Globus pallidus (tissue), 1 donor: ENCODE measurements at regions not wholly inside any gene's neighbourhood (a gene's known extent, or its start where the extent isn't known, plus 50 kb on each side); places are given as distances from the start of the nearest gene placed in this dataset.
"Not testable (repeated sequence)": the region's sequence is repeated elsewhere in the genome, so short reads cannot be mapped to it uniquely, and the experiment has no call there.

Experiments
- DNase-seq: peaks from one replicate; pipeline ENCODE4 v3.0.0-alpha.2; 2015; ENCODE audit warnings: low spot score

DNA sequence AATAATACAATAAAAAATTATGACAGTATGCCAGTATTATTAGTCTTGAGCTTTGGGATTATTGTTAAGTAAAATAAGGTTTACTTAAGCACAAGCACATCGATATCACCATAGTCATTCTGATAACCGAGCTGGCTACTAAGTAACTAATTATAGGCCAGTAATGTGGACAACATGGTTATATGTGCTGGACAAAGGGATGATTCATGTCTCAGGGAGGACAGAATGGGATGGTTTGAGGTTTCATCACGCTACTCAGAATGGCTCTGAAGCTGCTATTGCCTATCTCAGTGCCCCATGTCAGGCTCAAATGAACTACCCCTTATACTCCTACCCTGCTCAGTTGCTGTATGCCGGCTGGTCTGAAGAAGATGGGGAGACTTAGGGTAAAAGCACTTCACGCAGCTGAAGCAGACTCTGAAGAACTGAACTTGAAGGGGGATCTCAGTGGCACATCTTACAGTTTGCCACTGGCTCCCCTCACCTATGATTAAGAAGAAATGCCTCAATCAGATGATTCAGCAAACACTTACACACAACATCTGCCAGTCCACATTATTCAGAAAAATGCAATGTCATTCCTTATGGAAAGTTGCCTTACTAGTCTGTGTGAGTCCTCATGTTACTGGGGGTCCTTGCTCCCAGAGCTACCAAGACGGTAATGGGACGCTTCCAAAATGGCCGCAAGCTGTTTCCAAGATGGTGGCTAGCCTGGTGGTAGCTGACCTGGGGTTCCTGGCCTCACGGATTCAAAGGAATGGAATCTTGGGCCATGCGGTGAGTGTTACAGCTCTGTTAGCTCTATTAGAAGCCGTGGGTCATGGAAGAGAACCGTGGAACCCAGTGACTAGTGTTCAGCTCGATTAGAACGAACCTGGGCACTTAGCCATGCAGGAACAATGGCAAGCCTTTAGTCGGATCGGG lies 1098.6 kb downstream of the TAF11L14 start:
- DNase-seq: no peak

DNA sequence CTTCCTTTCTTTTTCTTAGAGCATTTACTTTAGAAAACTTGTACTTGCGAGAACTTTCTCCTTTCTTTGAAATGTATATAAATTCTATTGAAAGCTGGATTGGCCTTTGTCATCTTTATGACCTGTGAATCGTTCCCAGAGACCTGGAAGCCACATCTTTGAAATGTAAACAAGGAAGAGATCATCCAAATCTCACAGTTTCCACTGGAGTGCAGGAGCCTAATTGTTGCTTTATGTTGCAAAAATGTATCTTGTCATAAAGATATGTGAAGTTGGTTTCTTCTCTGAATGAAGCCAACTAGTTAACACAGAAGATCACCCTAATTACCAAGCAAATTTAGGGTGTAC lies 1101.8 kb downstream of the TAF11L14 start:
- DNase-seq: no peak

DNA sequence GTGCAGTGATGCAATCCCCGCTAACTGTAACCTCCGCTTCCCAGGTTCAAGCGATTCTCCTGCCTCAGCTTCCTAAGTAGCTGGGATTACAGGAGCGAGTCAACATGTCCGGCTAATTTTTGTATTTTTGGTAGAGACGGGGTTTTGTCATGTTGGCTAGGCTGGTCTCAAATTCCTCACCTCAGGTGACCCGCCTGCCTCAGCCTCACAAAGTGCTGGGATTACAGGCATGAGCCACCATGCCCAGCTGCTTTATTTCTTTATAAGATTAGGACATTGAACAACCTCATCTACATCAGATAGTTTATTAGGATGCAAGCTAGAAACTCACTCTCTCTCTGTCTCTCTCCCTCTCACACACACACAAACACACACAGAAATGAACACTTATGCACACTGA lies 1102.5 kb downstream of the TAF11L14 start:
- DNase-seq: not testable (repeated sequence)

DNA sequence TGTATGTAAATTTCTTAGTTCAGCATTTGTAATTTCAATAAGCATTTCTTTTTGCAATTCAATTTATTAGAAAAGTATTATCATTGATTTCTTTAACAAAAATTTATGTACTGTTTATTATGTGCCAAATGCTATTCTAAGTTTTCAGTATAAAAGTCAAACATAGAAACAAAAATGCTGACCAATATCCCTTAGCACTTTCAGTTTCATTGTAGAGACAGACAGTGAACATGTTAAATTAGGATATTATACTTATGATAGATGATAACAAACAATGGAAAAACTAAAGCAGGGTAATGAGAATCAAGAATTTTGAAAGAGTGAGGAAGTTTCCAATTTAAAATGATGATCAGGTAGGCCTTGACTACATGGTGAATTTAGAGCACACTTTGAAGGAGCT lies 1106.0 kb downstream of the TAF11L14 start:
- DNase-seq: no peak

DNA sequence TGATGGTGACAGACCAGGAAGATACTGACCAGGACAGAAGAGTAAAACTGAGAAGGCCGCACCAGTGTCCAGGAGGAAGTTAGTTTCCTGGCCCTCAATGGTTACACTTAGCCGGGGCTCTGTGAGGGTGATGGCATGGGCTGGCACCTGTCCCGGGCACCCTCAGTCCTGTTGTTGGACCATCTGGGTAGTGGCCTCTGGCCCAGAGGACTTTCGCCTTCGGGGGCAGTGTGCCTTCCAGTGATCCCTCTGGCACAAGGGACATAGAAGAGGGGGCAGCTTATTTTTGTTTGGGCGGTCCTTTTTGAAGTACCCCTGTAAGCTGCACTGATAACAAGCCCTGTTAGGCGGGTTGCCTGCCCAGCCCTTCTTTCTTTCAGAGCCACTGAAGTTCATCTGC lies 1108.6 kb downstream of the TAF11L14 start:
- no peak for DNase-seq

DNA sequence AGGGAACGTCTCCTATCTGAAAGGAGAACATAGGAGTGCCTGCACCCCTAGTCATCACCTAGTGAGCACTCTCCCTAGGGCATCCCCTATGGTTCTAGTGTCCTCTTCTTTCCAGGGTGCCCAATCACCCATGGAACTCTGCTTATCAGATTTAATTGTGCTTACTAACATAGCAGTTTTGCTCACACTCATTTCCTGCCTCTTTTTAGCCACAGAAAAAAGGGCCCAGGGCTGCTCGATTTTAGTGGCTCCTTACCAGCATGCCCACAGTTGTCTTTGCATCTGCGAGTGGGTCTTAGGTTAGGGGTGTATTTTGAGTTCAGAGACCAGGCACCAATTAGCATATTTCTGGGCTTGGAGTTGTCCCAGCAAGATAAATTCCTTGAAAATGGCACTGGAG lies 1110.2 kb downstream of the TAF11L14 start:
- DNase-seq: no peak

DNA sequence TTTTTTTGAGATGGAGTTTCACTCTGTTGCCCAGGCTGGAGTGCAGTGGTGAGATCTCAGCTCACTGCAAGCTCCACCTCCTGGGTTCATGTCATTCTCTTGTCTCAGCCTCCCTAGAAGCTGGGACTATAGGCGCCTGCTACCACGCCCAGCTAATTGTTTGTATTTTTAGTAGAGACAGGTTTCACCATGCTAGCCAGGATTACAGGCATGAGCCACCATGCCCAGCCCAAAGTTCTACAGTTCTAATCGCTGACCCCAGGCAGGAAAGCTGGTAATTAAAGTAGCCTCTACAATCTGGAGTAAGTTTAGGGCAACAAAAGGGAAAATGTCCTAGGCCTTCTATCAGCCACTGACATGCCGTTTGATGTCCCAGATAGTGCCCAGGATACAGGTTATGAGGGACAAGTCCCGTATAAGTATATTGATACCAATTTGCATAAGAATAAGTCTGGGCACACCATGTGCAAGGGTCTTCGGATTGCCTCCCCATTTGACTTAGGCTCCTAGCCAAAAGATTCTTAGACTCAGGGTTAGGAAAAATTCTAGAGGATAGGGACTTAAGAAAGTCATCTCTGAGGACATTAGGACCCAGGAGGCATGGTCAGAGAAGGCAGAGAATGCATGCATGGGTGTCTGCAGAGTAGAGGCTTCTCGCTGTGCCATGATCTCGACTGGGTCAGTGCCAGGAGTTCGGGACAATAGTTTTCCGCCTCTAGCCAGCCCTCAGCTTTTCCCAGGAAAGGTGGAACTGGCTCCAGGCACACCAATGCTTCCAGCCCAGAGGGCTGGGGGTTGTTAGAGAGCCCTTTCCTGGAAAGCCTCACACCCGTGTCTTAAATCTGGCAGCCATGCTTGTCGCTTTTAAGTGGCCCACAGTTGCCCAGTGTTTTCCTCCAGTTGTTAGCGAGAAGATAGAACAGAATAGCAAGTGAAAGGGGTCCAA lies 1111.1 kb downstream of the TAF11L14 start:
- DNase-seq: no peak

DNA sequence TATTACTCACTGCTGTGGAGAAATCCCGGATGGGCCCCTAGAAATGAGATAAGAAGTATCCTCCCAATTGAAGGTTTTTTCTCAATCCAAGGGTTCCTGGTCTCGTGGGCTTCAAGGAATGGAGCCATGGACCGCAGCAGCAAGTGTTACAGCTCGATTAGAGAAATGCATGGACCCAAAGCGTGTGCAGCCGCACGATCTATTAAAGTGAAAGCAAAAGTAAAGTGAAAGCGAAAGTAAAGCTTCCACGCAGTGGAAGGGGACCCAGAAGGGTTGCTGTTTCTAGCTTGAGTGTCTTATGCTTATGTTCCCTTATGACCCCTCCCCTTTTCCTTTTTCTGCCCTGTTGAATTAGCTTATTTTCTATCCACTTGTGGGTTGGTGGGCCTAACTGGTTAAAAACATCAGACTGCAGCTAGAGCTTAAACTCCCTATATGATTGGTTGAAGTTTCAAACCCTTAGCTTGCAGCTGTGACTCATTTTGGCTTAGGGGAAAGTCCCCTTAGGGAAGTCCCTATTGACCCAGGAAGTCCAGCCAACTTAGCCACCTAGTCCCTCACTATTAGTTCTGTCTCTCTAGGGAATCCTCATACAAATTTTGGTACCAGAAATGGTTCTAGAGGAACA lies 1111.8 kb downstream of the TAF11L14 start:
- DNase-seq: no peak

DNA sequence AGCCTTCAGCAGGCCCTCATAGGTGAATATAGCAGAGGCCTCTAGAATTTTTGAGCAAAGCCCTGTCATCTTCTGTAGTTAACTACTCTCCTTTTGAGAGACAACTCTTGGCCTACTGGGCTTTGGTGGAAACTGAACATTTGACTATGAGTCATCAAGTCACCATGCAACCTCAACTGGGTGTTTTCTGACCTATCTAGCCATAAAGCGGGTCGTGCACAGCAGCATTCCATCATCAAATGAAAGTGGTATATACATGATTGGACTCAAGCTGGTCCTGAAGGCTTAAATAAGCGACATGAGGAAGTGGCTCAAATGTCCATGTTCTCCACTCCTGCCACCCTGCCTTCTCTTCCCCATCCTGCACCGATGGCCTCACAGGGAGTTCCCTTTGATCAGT lies 1115.5 kb downstream of the TAF11L14 start:
- no peak for DNase-seq

DNA sequence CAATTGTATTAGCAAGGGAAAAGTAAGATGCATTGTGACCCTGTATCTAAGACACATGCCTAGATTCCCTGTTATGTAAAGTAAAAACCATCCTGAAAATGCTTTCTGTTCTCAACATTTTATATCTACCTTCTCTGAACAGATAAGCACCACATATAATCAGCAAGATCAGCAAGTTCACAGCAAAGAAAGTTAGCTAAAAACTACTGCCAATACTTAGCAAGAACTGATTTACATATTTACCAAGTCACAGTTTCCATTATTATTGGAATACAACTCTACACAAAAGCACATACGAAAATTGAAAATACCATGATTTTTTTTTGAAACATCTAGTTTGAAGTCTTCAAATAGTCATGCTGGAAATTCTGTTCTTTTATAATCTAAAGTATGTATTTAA lies 1118.1 kb downstream of the TAF11L14 start:
- no peak for DNase-seq

DNA sequence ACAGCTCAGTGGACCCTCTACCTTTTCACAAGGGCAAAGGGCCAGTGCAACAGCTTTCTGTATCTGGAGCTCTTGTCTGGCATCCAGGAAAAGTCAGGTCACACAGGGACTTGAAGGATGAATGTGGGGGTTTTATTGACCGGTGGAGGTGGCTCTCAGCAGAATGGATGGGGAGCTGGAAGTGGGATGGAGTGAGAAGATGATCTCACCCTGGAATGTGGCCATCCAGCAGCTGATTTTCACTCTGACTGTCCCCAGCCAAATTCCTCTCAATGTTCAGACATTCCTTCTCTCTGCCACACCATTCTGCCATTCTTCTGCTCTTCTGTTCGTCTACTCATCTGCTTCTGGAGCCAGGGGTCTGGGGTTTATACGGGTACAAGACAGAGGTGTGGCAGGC lies 1119.9 kb downstream of the TAF11L14 start:
- DNase-seq: no peak

DNA sequence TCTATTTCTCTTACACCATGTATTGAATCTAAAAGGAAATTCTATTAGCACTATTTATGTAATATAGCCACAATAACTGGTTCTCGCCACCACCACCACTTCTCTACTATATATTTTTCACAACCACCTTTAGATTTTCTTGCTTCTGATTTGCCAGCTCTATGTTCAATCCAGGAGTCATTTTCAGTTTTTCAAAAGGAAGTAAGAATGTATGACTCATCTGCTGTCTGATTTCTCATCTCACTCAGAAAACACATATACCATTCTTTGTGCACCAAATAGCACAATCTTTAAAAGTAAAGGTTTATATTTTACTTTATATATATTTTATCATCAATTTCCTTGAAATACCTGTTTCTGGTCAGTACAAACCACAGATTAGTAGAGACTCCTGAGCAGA lies 1127.5 kb downstream of the TAF11L14 start:
- no peak for DNase-seq

DNA sequence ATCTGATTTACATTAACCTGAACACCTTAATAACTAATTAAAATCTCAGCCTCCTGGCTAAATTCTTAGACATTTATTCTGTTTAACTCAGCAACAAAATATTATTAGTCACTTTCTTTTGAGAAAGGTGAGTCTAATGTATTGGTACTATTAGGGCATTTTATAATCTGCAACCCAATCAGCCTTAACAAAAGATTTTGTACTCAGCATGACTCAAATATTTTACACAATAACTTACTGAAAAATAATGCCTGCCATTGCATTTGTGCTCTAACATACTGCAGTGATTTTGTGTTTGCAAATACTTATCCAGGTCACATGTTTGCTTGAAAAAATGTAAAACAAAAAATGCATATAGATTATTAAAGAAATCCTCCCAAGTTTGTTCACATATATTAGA lies 1129.9 kb downstream of the TAF11L14 start:
- no peak for DNase-seq

DNA sequence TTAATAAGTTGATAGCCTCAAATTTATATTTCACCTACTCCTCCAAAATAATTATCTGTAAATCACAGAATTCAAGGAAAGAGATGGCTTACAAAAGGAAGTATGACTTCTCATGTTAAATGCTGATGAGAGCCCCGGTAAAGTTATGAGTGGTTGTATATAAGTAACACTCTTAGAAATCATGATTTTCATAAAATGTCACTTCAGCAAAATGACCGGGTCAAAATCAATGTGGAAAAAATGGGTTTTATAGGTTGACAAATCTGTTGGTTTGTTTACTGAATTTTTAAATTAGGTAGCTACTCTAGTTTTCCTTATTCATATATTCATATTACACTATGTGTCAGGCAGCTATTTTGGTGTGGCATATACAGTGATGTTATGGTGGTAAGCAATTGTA lies 1131.0 kb downstream of the TAF11L14 start:
- DNase-seq: no peak

DNA sequence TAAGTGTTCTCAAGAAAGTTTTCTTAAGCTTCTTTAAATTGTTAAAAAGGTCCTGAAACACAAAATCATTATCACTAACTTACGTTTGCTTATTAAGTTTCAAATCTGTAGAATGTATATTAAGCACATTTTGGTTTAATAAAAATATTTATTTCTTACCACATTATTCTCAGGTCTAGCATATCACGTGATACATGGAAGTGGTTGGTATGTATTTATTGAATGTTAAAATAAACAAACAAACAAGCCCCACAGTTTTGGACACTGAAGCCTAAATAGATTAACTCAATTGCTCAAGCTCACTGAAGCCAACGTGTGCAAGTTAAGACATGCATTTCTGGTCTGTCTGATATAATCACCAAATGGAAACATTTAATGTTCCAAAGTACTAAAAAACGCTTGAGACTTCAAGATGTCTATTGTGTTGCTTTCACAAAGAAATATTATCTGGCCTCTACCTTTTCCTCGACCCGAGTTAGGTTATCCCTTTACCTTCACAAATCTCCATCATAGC lies 1136.9 kb downstream of the TAF11L14 start:
- DNase-seq: no peak

DNA sequence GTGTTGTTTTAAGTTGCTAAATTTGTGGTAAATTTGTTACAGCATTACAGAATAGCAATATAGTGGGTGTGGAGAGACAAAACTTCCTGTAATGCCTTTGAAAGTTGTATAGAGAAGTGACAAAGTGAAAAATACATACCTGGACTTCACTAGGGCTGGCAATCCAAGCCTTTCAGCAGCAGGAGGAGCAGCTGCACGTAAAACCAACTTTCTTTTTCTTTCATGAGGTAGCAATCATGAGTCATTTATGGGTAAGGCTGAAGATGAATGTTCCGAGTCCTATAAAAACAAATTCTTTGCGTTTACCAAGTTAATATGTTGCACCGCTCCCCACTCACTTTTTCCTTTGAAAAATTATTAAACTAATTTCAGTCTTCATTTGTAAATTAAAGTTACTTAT lies 1138.2 kb downstream of the TAF11L14 start:
- no peak for DNase-seq

DNA sequence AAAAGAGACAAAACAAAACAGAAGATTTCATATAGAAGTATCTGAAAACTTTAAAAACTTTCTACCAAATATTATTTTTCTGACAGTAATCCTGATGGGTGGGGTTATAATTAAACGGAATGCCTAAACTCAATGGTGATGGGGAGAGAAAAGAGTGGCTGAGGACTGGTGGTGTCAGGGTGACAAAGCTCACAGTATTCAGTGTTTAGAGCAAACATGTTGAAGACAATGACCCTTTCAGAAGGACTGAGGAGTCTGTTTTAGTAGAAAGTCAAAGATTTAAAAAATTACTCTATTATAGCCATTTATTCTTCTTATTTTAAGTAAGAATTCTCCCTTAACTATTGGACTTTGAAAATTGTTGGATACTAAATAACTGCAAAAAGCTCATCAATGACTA lies 1144.0 kb downstream of the TAF11L14 start:
- DNase-seq: peak; percentile 76

DNA sequence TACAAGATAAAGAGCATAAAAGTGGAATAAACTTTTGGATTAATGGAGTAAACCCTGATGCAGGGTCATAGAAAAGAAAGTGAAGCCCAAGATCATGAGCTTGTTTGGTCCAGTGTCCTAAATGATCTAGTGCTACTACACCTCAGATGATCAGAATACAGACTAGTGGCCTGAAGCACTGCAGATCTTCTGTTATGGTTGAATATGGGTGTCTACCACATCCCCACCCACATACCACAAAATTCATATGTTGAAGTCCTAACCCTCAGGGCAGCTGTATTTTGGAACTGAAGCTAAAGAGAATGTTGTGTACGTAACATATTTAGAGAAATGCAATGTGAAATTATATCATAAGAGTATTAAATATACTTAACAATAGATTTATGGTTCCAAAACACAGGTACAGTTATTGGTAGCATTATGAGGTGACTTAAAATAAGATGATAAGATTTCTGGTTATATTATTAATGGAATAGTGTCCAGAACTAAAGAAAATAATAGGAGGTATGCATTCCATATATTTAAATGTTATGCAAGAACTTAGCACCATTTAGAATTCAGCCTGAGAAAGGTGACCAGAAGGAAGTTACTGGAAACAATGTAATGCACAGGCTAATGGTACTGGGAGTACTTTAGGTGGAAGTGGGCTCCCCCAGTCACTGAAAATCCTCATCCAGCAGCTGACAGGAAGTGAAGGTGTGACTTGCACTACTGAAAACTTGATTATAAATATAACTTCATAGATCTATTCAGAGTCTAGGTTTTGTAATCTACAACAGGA lies 1155.1 kb downstream of the TAF11L14 start:
- DNase-seq: no peak

DNA sequence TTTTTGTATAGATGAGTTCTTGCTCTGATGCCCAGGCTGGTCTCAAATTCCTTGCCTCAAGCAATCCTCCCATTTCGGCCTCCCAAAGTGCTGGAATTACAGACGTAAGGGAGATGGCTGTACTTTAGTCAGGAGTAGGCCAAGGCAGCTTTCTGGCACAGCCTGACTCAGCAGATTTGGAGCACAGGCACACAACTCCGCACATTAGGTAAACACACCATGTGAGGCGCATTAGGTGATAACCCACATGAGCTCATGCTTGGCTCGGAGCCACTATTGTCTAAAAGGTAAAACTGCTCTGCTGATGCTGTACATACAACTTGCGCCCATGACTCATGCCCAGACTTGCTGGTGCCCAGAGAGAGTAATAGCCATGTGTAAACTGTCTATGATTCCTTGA lies 1157.9 kb downstream of the TAF11L14 start:
- DNase-seq: no peak

DNA sequence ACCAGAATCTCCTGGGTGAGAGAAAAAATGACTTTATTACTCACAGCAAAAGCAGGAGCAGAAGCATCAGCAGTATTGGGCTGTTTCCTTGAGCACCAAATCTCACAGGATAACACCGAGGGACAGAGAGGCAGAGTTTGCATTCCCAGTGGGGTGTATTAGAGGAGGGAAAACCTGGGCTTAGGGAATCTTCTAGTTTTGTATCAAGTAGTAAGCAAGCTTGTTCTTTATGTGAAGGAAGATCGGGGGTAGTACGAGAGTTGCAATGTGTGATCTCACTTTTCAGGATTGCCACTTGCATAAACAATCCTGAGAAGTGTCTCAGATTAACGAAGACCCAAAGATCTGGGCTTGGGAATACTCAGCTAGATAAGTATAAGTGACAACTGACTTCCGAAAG lies 1163.0 kb downstream of the TAF11L14 start:
- DNase-seq: no peak

DNA sequence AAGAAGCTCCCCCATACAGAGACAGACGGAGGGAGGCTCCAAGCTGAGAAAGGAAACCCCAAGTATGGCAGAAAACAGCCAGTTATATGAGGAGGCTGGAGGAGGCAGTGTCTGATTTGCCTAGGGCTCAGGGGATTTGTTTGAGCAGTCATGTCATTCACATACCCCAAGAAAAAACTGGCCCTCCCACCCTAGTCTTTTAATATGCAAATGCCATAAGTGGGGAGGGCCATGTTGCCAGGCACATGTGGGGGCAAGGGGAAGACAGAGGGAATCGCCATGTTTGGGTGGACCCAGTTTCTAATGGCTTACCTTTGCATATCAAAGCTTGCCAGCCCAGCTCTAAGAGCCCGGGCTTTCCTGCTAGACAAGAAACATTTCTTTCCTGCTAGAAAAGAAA lies 1163.8 kb downstream of the TAF11L14 start:
- no peak for DNase-seq
